Stimulated activated CD4-positive, alpha-beta T cell treated with anti-CD3 and anti-CD28 coated beads, Interleukin-4, amount 100 ng/mL, for 4 hours (primary cell): ENCODE measurements at regions not wholly inside any gene's neighbourhood (a gene's known extent, or its start where the extent isn't known, plus 50 kb on each side); places are given as distances from the start of the nearest gene placed in this dataset.

Experiments used
- DNase-seq, 2 experiments: peaks; one replicate each; pipeline ENCODE4 v3.0.0-alpha.2; 2020

DNA sequence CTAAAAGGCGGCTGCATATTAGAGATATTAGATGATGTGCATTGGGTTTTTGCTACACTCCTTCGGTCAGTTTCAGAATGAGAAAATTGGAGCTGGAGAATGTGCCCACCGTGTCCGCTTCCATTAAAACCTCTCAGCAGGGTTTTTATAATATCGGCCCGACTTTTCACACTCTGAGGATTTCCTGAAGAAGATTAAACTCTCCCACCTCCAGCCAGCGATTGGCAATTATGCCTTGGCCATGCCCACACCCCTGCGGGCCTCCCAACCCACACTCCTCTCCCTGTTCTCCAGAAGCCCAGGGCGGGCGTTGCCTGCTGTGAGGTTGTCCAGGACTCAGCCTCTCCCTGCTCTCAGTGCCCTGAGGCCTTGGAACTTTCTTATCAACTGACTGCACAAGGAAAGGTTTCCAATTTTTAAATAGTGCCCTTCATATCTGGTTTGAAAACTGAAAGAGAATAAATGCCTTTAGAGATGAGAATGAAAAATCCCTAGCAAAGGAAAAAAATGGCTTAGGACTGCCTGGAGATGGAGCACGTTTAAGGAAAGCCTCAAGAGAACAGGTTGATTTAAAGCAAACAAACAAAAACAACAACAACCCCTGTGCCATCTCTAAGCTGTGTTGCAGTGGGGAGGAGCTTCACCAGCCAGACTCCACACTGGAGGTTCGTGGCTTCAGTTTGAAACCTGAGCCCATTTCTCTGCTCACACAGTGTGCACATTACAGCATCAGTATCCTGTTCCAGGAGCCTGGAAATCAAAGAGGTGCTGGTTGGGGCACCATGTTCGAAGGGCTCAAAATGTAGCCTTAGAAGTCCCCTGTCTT is 292.9 kb downstream of the NSG2 start:
- no peak for DNase-seq

DNA sequence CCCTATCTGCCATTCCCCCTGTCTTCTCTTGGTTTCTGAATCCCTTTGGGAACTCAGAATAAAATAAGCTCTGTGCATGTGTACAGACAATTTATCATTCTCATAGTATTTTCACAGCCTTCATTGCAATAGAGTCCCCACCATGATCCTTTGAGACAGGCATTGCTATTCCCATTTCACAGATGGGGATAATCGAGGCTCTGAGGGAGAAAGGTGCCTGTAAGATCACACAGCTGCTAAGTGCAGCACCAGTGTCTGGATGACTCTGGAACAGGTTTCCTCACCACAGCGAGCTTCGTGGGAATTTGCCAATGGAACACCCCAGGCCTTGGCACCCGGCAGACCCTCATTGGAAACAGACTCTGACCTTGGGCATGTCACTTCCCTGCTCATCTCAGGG is 293.6 kb downstream of the NSG2 start:
- no peak for DNase-seq

DNA sequence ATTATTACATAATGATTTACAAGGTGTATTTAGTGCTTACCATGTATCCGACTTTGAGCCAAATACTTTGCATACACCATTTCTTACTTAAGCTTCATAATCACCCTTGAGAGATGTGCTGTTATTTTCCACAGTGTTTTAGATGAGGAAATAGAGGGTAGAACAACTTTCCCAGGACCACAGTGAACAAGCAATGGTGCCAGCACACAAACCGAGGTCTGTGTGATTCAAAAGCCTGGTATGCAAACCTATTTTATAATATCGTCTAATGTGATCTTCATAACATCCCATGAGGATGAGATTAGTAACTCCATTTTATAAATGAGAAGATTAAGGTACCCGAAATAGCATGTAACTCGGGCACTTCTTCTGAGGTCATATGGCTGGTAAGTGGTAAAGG is 294.7 kb downstream of the NSG2 start:
- no peak for DNase-seq

DNA sequence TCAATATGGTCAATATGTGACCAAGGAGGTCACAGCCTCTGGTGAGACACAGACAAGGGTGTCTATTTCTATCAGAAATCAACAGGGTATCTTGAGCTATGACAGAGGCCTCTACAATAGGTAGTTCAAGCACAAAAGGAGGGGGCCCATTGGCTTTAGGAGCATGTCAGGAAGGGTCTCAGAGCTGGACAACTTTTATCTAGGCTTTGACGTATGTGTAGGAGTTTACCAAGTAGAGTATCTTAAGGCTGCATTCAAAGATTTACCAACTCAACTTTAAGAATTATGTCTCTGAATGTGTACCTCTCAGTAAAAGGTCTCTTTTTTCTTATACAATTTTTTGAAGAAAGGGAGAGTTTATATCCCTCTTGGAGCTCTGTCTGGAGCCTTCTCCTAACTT is 297.2 kb downstream of the NSG2 start:
- DNase-seq = no peak

DNA sequence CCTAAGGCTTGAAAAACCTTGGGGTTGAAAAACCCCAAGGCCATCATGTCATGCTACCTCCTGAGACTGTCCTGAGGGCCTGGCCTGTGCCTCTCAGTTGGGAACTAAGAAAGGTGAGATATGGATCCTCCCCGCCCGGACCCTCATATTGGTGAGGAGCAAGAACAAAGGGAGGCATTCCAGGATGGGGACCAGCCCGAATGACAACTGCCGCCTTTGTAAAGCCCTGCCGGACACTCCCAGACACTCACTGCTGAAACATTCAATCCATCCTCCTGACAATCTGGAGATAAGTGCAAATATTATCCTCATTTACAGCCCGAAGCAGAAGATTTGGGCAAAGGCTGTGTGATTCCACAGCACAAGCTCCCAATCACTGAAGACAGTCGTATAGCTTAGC is 298.3 kb downstream of the NSG2 start:
- DNase-seq = no peak

DNA sequence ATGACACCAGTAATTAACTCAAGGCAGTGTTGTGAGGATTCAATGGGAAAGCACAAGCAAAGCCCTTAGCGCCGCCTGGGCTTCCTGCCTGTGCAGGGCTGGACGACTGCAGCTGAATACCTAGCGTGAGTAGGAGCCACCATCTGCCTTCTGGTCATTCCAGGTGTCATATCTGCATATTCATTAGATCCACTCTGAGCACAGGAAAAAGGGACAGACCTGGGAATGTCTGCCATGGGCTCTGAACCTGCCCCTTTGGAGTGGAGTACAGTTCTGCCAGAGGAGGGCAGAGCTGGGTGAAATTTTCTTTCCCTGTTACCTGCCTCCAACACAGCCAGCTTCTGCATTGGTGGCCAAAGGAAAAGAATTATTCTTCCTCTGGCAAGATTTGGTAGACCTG is 298.8 kb downstream of the NSG2 start:
- no peak for DNase-seq

DNA sequence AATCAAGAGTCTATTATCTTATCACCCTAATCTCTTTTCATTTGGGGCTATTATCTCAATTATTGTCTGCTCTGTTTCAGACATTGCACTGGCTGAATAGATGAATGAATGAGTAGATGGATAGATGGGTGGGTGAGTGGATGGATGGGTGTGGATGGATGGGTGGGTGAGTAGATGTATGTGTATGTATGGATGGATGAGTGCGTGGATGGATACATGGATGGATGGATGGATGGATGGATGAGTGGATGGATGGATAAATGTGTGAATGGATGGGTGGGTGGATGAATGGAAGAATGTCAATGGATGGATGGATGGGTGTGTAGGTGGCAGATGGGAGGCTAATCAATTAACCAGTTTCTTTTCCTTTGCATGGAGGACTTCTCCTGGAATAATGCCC is 301.7 kb downstream of the NSG2 start:
- DNase-seq = no peak

DNA sequence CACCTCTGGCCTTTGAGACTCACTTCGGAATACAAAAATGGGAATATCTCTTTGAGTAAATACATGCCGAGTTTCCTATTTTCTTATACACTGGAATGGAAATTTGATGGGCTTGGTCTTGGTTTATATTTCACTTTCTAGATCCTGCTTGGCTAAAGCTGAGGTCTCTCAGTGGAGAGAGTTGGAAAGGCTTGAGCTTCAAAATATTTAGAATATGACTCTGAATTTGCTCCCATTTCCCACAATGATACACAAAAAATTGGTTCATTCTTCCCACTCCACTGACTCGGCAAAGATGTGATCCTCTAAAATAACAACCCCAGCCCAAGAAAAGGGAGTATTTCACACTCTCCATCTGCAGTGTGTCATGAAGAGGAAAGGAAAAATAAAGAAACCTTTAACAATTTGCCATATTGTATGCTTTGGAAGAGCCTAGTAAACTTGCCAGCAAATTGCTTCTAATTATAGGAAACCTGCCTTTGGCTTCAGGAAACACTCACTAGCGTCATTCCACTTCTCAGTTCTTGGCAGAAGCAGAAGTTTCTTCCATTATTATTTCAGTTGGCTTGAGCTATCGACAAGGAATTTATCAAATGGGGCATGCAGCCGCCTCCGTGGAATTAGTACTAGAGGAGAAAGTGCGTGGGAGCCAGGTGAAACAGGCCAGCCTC is 302.9 kb downstream of the NSG2 start:
- no peak for DNase-seq

DNA sequence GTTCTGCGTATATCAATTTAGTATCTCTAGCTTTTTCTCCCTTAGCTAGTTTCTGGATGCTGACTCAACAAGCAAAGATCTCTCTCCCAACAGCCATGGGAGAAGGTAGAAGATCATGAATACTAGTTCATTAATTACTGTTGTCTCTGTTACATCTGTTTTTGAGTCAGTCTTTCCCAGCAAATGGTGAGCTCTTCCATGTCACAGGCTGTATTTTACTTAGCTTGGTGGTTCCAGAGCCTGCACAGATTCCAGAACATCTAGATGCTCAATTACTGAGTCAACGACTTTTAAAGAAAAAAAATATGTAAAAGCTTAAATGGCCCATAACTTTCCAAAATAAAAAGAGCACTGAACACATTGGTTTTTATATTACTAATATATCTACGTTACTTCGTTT is 307.2 kb downstream of the NSG2 start:
- DNase-seq = no peak

DNA sequence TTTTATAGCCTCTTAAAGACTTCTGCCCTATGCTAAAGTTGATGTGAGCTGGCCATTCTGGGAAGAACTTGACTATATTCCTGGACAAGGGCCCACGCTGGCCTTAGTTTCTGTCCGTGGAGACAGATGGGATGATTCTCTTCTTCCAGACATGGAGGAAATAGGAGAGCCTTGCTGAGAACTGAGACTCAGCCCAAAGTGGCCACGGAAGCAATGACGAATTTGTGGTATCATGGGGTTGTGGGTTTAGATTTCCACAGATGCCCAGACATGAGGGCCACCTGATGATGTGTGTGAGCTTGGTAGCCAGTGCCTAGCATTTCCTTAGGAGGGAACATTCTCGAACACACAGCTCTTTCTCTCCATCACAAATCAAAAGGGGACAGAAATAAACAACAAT is 309.1 kb downstream of the NSG2 start:
- DNase-seq = no peak

DNA sequence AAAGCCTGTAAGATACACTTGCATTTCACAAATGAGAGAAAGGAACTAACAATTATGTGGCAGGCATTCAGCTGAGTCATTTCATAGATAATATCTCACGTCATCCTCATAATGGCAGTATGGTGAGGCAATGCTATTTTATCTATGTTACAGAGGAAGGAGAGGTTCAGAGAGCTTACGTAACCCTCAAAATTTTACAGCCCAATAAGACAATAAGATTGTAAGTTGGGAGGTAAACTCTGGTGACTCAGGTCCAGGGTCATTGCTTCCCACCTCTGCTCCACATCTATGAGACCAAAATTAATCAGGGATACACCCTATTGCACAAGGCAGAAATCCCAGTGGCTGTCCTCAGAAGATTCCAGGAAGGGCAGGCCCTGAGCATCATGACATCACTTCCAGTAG is 309.7 kb downstream of the NSG2 start:
- no peak for DNase-seq

DNA sequence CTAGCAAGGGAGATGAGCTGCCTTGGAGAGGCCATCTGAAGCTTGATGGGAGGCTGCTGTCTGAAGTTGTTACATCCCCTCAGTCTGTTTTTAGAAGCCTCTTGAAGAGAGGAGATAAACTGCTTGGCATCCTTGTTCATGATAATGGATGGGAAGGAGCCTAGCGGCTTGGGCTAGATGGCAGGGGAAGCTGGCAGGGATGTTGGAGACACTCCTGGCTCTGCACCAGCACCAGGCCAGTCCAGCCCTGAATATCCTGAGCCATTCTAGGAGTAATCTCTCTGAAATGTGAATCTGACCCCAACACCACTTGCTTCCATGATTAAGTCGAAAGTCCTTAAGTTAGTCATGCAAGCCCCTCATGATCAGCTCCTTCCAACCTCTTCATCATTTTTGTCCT is 310.5 kb downstream of the NSG2 start:
- DNase-seq = no peak

DNA sequence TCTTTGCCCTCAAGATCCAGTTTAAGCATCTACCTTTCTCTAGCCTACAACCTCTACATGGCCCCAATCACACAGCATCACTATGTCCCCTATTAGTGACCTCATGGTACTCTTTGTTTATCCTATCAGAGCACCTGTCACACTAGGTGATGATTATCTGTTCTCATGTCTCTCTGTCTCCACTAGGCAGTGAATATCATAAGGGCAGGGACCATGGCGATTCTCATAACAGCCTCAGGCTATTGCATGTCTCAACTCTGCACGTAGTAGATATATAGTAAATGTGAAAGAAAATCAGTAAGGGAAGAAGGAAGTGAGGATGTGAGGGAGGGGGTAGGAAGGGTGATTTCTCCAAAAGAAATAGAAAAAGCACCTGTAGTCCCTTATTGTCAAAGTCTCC is 311.0 kb downstream of the NSG2 start:
- no peak for DNase-seq

DNA sequence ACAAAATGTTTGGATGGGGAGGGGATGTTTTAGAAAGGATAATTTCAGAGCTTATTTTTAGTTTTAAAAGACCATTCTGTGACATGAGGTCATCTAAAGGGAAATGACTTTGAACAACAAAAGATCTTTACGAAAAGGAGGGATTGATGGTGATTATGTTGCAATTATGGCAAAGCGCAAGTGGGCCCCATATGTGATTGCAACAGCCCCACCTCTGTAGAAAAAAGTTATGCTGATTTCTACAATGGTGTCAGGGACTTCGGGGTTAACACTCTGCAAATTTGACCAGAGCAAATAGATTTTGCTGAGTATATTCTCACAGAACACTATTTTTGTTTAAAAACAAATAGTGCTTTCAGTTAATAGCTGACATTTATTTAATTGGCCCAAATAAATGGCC is 312.8 kb downstream of the NSG2 start:
- DNase-seq = no peak

DNA sequence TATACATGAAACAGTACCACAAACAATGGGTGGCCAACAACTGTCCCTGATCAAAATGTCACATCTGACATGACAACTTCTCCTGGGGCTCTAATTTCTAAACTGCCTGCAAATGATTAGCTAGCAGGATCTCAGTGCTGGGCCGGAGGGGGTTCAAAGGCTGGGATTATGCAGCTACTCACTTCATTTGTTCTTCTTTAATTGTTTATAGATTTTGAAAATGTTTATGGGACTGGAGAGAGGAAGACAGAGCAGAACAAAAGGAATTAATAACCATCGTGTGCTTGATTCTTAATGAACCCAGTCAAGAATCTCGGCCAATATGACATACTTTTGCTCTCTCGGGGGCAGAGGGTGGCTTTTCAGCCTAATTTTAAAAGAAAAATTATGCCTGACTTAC is 313.6 kb downstream of the NSG2 start:
- no peak for DNase-seq

DNA sequence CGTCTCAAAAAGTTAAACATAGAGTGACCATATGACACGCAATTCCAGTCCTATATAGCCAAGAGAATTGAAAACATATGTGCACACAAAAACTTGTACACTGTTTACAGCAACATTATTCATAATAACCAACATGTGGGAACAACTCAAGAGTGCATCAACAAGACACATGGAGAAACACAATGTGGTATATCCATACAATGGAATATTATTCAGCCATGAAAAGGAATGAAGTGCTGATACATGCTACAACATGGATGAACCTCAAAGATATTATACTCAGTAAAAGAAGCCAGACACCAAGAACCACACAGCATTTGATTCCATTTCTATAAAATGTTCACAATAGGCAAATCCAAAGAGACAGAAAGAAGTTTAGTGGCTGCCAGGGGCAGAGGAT is 317.0 kb downstream of the NSG2 start:
- no peak for DNase-seq

DNA sequence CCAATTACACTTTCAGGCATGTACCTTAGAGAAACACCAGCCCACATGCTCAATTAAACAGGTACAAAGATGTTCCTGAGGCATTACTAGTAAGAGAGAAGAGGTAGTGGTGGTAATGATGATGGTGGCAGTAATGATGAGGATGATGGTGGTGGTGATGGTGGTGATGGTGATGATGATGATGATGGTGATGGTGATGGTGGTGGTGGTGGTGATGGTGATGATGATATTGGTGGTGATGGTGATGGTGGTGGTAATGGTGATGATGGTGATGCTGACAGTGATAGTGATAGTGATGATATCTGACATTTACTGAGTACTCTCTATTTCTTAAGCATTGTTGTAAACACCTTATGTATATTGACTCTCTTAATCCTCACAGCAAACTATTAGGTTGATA is 318.4 kb downstream of the NSG2 start:
- DNase-seq = no peak

DNA sequence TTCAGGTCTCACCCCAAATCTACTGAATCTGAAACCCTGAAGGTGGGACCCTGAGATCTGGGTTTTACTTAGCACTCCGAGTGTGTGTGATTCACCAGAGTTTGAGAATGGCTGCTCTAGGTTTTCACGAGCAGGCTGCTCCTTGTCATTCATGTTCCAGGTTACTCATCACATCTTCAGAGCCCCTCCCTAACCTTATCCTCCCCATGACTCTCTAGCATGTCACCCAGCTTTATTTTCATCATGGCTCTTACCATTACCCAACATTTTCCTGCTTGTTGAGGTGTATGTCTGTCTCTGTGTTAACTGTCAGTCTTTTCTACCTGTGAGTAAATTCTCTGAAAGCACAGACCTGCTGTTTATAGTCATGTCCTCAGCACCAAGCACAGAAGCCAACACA is 319.2 kb downstream of the NSG2 start:
- no peak for DNase-seq

DNA sequence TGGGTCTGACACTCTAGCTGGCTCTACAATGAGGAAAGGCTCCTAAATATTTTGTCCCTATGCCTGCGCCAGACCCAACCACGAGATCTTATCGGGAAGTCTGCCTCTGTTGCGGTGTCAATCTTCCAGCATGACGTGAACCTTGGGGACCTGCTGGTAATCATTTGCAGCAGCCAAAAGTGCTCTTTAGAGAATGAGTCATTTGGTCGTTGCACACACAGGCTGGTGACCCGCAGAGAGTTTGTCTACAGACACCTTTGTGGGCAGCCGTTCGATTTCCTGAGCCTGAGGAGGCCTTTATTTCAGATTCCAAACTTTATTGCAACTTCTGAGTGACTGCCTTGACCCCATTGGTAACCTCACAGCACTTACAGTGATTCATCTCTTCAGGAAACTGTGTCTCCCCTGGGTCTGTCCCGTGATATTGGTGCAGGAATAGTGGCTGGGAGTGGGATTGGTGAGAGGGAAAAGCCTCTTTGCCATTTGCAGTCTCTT is 326.1 kb downstream of the NSG2 start:
- DNase-seq = no peak

DNA sequence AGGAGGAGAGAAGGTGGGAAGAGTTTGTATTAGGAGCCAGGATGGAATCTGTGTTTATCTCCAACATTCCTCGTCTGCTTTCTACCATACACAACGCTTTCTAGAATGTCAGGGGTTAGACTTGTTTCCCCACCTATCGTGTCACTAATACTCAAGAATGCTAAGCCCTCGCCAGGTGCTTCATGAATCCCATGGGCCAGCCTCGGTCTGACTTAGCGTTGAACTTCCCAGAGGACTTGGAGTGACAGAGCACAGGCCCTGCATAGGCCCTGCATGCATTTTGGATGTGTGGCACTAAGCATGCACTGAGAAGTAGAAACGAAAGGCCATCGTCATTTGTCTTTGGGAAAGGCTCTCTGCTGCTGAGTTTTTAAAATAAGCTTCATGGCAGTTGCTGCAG is 328.7 kb downstream of the NSG2 start:
- no peak for DNase-seq

DNA sequence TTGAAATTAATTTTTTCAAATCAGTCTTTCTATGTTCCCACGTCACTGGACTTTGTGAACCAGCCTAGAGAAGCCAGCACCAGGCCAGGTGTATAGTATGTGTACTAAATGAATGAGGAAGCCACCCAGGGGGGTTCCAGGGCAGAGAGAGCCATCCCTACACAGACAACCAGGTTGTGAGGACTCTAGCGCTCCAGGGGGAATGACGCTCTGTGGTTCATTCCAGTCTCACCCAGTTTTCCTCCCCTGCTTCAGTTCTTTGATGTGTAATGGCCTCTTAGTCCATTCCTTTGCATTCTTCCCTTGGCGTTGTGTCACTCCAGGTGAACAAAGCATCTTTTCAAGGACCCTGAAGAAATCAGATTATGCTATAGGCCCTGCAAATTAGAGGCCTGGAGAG is 330.6 kb downstream of the NSG2 start:
- DNase-seq = no peak

DNA sequence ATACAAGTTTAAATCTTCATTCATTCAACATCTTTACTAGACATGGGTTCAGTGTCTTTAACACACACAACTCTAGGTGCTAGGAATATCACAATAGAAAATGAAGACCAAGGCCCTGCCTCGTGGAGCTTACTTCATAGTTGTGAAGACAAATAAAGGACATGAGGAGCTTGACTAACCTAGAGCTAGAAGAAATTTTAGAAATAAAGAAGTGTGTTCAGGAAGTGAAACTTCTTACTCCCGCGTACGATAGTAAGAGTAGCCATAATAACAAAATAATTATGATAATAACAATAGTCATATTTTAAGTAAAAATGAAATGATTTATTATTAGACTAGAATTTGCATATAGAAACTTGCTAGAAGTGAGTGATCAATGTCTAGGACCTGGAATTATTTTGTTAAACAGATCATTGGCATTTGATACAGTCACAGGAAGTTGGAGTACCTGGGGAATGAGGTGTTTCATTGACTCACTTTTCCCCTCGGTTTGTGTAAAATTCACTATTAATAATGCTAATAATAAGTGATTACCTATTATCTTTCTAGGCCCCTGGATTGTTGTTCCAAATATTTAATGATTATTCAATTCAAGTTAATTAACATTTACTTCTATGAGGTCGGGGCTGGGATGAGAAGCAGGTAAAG is 331.3 kb downstream of the NSG2 start:
- no peak for DNase-seq

DNA sequence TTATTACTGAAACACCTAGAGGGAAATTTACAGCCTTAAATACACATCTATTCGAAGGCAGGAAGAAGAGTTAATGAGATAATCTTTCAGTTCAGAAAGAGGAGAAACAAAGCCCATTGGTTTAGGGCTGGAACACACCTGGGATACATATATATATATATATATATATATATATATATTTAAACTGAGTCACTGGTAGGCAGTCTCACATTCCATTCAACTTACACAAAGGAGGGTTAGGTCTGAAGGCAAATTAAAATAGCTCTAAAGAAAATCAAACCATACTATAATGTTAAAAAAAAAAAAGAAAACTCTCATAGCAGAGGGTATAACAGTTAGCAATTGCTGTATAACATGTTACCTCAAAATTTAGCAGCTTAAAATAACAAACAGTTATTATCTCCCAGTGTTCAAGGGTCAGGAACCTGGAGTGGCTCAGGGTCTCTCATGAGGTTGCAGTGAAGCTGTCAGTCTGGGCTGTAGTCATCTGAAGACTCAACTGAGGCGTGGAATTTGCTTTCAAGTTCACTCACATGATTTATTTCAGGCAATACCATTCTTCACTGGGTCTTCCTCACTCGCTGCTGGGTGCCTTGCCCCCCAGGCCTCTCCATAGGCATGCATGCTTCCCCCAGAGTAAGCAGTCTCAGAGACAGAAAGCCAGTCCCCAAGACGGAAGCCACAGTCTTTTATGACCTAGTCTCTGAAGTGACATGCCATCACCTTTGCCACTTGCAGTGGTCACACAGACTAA is 332.8 kb downstream of the NSG2 start:
- DNase-seq = no peak
